ENCODE measurements at regions not wholly inside any gene's neighbourhood (a gene's known extent, or its start where the extent isn't known, plus 50 kb on each side); places are given as distances from the start of the nearest gene placed in this dataset.
"Not testable (repeated sequence)": the region's sequence is repeated elsewhere in the genome, so short reads cannot be mapped to it uniquely, and the experiment has no call there.

DNA sequence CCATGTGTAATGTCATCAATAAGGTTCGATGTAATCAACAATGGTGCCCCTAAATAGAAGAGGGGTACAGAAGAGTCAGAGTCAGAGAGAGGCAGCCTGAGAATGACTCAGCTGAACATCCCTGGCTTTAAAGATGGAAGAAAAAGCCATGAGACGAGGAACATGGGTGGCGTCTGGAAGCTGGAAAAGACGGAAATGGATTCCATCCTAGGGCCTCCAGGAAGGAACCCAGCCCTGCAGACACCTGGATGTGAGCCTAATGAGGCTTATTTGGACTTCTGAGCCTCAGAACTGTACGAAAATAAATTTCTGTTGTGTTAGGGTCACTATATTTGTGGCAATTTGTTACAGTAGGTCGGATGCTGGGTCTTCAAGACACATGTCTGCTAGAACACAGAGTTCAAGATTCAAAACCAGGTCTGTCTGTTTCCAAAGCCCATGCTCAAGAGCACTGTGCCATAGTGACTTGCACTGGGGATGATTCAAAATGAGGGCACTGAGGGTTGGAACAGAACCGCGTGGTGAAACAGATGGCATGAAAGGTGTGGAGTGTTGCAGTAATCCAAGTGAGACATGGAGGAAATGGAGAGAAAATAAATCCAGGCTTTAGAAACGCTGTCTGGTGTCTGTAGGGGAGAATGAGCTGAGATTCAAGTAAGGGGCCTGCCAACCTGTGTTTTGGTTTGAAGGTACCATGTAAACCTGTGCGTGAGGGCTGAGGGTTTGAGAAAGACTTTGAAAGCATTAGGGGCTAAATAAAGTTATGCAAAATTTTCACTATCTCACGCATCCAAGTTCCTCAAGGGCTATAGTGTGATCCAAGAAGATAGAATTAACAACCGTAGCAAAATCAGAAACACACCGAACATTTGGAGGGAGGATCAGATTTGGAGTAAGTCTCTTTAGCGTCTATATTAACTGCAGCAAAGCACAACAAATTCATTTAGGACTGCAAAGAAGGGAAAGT lies 849.1 kb upstream of the AUTS2 start:
- DNase-seq (ENCODE audit: low read depth in 2 of 2), result no peak

DNA sequence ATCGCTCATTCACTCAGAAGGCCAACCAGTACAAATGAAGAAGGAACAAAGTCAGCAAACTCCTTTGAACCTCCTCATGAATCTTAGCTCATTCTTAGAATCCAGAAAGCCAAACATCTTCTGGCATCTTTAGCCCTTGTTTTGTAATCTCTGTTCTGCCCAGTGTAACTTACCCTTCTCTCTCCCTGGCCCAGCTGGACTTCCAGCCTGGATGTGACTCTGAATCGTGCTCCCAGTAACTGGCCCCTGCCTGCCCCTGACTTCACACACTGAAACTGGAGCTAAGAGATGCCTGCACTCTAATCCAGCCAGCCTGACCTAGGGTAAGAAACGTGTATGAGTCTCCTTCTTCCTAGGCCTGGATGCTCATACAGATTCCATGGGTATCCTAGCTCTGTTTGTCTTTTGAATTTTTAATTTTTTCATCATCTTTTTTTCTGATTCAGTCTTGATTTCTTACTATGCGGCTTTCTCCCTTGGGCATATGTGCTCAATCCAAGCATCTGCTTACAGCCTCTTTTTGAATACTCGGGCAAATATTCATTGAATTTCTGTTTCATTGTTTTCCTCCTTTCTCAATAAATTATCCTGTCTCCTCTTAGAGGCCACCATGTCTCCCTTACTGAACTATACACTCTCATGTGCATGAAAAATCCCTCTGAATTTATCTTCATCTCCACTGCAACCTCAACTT lies 845.6 kb upstream of the AUTS2 start:
- no peak for DNase-seq (ENCODE audit: low read depth in 2 of 2)

DNA sequence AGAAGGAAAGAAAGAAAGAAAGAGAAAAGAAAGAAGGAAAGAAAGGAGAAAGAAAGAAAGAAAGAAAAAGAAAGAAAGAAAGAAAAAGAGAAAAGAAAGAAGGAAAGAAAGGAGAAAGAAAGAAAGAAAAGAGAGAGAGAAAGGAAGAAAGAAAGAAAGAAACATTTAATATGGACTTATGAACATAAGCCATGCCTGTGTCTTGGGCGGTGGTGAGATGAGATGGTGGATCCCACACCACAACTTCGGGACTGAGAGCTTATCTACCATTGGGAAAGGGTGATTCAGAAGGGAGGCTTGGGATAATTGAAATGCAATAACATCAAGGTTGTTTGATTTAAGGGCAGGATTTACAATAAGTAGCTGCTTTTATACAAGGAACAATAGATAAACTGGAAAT lies 843.9 kb upstream of the AUTS2 start:
- no peak for DNase-seq (ENCODE audit: low read depth in 2 of 2)

- DNase-seq (ENCODE audit: low read depth in 2 of 2), result no peak
Observed at GRCh38 chr7:68756986-68757495, 841.2 kb upstream of the AUTS2 start.

DNA sequence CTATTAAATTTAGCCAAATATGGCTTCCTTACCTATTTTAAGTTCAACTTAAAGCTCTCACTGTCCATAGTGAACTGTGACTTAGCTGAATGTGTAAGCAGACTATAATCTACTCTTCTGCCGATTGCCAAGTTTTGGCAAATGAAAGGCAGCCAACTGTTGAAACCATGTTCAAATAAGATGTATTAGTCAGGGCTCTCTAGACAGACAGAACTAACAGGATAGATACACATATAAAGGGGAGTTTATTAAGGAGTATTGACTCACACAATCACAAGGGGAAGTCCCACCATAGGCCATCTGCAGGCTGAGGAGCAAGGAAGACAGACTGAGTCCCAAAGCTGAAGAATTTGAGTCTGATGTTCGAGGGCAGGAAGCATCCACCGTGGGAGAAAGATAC lies 837.7 kb upstream of the AUTS2 start:
- no peak for DNase-seq (ENCODE audit: low read depth in 2 of 2)

- no peak for DNase-seq (ENCODE audit: low read depth in 2 of 2)
Observed at GRCh38 chr7:68767462-68767861, 830.8 kb upstream of the AUTS2 start.

GRCh38 chr7:68770649-68771048 lies 827.6 kb upstream of the AUTS2 start:
- DNase-seq (ENCODE audit: low read depth in 2 of 2), result no peak

DNA sequence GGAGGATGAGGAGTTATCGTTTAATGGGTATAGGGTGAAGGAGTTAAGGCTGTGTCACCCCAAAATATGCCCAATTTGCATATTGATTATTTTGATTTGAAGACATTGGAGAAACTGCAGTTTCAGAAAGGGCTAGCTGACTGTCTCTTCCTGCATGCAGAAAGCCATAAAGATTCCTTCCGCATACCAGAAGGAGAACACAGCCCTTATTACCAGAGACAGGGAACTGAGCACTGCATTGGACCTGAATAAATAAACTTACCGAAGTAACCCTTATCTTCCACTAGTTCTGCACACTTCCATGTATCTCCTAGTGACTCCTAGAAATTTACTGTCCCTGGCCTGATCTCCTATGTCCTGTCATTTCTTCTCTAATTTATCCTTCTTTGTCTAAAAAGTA lies 821.9 kb upstream of the AUTS2 start:
- no peak for DNase-seq (ENCODE audit: low read depth in 2 of 2)

DNA sequence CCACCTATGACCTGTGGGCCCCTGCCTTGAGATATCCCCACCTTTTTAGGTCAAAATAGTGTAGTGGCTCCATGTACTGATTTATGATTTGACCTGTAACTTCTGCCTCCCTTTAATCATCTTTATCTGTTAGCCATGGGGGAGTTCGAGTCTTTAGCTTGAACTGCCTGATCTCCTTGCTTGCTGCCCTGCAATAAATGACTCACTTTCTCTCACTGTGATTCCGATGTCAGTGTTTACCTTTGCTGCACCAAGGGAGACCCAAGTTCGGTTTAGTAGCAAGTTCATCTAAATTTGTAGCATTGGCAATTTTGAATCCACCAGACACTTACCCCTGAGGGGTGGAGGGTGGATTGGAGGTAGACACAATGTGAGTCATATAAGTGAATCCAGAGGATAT lies 814.6 kb upstream of the AUTS2 start:
- no peak for DNase-seq (ENCODE audit: low read depth in 2 of 2)

DNA sequence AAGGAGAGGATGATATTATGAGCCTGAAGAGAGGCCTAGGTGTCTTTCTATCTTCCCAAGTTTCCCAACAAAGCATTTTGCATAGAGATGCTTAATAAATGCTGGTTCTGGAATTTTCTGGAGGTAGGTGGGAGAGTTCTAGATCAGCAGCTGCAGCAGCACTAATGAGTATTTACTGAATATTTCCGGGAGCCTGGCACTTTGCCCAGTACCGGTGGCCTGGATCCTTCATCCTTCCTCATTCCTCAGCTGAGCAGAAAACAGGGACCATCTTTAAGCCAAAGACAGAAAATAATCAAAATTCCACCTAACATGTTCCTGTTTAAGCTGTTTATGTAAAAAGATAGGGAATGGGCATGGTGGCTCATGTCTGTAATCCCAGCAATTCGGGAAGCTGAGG lies 813.2 kb upstream of the AUTS2 start:
- no peak for DNase-seq (ENCODE audit: low read depth in 2 of 2)

DNA sequence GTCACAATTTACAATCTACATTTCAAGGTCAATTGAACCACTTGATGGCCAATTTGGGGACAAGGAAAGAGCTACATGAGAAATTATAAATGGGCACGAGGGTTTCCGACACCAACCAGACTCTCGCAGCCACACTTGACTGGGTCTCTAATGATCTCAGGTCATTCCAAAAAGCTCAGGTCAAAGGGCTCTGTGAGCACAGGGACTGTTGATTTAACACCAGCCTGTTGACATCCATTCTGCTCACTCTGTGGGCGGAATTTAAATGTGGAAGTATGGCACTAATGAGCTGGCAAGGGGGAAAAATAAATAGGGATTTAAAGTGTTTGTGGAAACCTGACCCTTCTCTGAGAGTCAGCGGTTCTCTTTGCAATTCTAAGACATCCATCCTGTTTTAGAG lies 810.7 kb upstream of the AUTS2 start:
- DNase-seq (ENCODE audit: low read depth in 2 of 2), result no peak

- DNase-seq (ENCODE audit: low read depth in 2 of 2), result not testable (repeated sequence)
Observed at GRCh38 chr7:68788529-68788928, 809.7 kb upstream of the AUTS2 start.

GRCh38 chr7:68789597-68789996 lies 808.7 kb upstream of the AUTS2 start:
- no peak for DNase-seq (ENCODE audit: low read depth in 2 of 2)

DNA sequence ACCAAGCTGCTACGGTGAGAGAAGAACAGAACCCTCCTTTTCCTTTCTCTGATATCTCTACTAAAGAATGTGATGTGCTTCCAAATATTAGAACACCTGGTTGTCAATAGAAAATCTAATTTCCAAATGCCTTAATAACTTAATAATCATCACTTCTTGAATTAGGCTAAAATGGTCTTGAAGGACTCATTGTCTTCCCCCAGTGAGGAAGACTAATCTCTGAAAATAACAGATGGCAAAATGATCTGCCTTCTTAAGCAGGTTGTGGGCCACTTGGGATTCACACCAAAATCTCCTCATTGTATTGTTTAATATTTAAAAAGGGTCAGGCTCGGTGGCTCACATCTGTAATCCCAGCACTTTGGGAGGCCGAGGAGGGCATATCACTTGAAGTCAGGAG lies 805.9 kb upstream of the AUTS2 start:
- no peak for DNase-seq (ENCODE audit: low read depth in 2 of 2)

- no peak for DNase-seq (ENCODE audit: low read depth in 2 of 2)
Observed at GRCh38 chr7:68793513-68793912, 804.8 kb upstream of the AUTS2 start.

GRCh38 chr7:68800316-68800715 lies 798.0 kb upstream of the AUTS2 start:
- DNase-seq (ENCODE audit: low read depth in 2 of 2), result no peak

DNA sequence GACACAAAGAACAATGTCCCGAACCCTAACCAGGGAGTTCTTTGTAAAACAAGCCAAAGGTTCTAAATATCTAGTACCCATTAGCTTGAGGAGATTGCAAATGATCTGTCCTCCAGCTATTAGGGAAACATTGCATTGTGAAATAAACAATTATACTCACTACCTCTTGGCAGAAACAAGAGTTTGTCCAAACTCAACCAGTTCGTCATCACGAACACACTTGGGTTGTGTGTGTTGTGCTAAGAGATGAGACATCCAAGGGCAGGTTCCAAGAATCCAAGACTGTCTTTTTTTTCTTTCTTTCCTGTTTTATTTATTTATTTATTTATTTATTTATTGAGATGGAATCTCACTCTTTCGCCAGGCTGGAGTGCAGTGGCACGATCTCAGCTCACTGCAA lies 793.1 kb upstream of the AUTS2 start:
- DNase-seq (ENCODE audit: low read depth in 2 of 2), result no peak

DNA sequence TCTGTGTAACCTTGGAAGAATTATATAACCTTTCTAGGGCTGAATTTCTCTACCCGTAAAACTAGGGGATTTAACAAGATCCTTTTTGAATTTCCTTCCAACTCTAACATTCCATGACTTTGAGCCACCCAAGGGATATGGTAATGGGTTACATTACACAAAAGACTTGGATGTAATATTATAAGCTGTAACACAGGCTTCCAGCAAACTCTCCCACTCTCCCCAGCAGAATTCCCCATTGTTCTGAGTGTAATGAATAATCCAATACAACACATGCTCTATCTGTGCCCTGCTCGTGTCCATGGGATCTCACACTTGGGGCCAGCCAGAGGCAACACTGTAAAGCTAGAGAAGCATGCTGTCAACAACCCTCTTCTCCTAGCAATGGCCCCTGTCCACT lies 790.6 kb upstream of the AUTS2 start:
- no peak for DNase-seq (ENCODE audit: low read depth in 2 of 2)

DNA sequence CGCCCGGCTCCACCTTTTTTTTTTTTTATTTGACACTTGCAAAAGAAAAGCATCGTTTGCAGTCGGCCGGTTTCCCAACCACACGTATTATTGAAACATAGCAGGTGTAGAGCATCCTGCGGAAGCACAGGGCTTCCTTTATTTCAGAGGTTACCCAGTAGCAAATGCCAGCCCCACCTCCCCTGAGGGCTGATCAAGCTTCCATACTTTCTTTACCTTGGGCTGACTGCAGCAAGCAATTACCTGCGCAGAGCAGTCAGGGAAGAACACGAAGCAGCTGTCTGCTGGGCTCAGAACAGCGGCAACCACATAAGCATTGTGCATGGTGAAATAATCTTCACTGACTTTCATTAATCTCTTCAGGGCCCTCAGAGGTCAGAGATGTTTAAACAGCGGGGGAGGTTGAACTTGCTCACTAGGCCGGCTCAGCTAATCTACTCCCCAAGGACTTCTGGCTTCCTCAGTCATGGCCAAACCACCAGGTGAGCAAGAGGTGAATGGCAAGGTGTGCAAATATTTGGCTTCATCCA lies 784.7 kb upstream of the AUTS2 start:
- no peak for DNase-seq (ENCODE audit: low read depth in 2 of 2)

DNA sequence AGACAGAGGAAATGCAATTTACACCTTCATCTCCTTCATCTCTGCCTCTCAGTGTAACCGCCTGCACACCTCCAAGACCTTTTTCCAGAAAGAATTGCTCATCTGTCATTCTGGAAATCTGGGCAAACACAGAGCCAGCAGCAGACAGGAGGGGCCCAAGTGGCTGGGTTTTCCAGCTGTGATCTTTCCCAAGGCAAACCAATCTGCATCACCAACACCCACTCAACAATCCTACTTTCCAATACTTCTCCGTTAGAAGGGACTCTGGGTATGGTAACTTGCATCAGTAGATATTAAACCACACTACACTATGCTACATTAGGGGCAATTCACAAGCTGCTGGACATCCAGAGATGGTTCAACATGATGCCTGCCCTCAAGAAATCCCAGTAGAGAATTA lies 781.8 kb upstream of the AUTS2 start:
- no peak for DNase-seq (ENCODE audit: low read depth in 2 of 2)

DNA sequence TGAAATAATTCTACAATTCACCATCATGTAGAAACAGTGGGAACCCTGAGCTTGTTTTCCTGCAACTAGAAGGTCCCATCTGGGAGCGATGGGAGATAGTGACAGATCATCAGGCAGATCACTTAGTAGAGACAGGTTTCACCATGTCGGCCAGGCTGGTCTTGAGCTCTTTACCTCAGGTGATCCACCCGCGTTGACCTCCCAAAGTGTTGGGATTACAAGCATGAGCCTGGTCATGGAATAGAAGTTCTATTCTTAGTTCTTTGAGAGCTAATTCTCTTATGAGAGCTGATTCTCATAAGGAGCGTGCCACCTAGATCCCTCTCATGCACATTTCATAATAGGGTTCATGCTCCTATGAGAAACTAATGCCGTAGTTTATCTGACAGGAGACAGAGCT lies 778.0 kb upstream of the AUTS2 start:
- no peak for DNase-seq (ENCODE audit: low read depth in 2 of 2)

- DNase-seq (ENCODE audit: low read depth in 2 of 2), result no peak
Observed at GRCh38 chr7:68821846-68822245, 776.4 kb upstream of the AUTS2 start.

Measured in stimulated activated CD4-positive, alpha-beta T cell treated with anti-CD3 and anti-CD28 coated beads, Interleukin-15, amount 100 ng/mL, for 48 hours (primary cell).